PFSK-1 (cell line): ENCODE measurements at regions not wholly inside any gene's neighbourhood (a gene's known extent, or its start where the extent isn't known, plus 50 kb on each side); places are given as distances from the start of the nearest gene placed in this dataset.

Experiments used
- FOXP2 ChIP-seq: optimal IDR thresholded peaks from 2 replicates; pipeline ENCODE3; 2011; ENCODE audit warnings: borderline replicate concordance, control low read depth, inconsistent platforms; ENCODE audit not compliant: insufficient read depth; ENCODE audit errors: extremely low read length, extremely low read depth
- POLR2AphosphoS5 ChIP-seq: IDR thresholded peaks from 2 replicates; pipeline ENCODE4 v1.6.1; 2012; ENCODE audit warnings: low read depth, mild to moderate bottlenecking, control low read depth, low read length, moderate library complexity
- REST ChIP-seq, 2 experiments: IDR thresholded peaks; 2 replicates each; pipeline versions ENCODE4 v1.6.1 to v1.8.0; 2011 to 2012; ENCODE audit warnings: low read depth in 2 of 2, low read length in 2 of 2, control low read depth in 1 of 2, inconsistent platforms in 1 of 2, mild to moderate bottlenecking in 1 of 2, moderate library complexity in 1 of 2; ENCODE audit not compliant: insufficient read depth in 1 of 2
- SIN3A ChIP-seq: IDR thresholded peaks from 2 replicates; pipeline ENCODE4 v1.6.1; 2012; ENCODE audit warnings: mild to moderate bottlenecking, low read length, moderate library complexity, borderline replicate concordance; ENCODE audit not compliant: insufficient read depth
- TAF1 ChIP-seq: IDR thresholded peaks from 2 replicates; pipeline ENCODE4 v1.6.1; 2012; ENCODE audit warnings: low read length, control low read depth, borderline replicate concordance; ENCODE audit not compliant: insufficient read depth

GRCh38 chr22:48615171-48616008, 1212.3 kb downstream of the BRD1 start:
- TF ChIP-seq SIN3A (no peak), TAF1 (no peak), POLR2AphosphoS5 (no peak), FOXP2 (no peak)

- TF ChIP-seq FOXP2 (no peak), REST (IDR thresholded peaks at IDR 0.05; ENCODE audit: insufficient read depth in 1 of 2, low read depth in 2 of 2, low read length in 2 of 2) (no peak), SIN3A (no peak), TAF1 (no peak), POLR2AphosphoS5 (no peak)
Observed at GRCh38 chr22:48613566-48614200, 1214.0 kb downstream of the BRD1 start.

GRCh38 chr22:48612077-48612995, 1215.3 kb downstream of the BRD1 start:
- no peak for TF ChIP-seq TAF1
- no peak for TF ChIP-seq REST (IDR thresholded peaks at IDR 0.05; ENCODE audit: insufficient read depth in 1 of 2, low read depth in 2 of 2, low read length in 2 of 2)

- TF ChIP-seq FOXP2 (no peak), REST (IDR thresholded peaks at IDR 0.05; ENCODE audit: insufficient read depth in 1 of 2, low read depth in 2 of 2, low read length in 2 of 2) (no peak), POLR2AphosphoS5 (no peak), TAF1 (no peak), SIN3A (no peak)
Observed at GRCh38 chr22:48609279-48609865, 1218.3 kb downstream of the BRD1 start.
